ENCODE measurements at regions not wholly inside any gene's neighbourhood (a gene's known extent, or its start where the extent isn't known, plus 50 kb on each side); places are given as distances from the start of the nearest gene placed in this dataset.

GRCh38 chr2:41829052-41829451 lies 218.8 kb upstream of the PKDCC start:
- intact Hi-C loops (cut with micrococcal nuclease): no loop called here

GRCh38 chr2:41830600-41830999 lies 217.2 kb upstream of the PKDCC start:
- intact Hi-C loops (cut with micrococcal nuclease): no loop called here

GRCh38 chr2:41832218-41832617 lies 215.6 kb upstream of the PKDCC start:
- intact Hi-C loops (cut with micrococcal nuclease): no loop called here

- intact Hi-C loops (cut with micrococcal nuclease): no loop called here
Observed at GRCh38 chr2:41835401-41835800, 212.4 kb upstream of the PKDCC start.

GRCh38 chr2:41836948-41837347 lies 210.9 kb upstream of the PKDCC start:
- intact Hi-C loops (cut with micrococcal nuclease): no loop called here

GRCh38 chr2:41837610-41838009 lies 210.2 kb upstream of the PKDCC start:
- intact Hi-C loops (cut with micrococcal nuclease): no loop called here

GRCh38 chr2:41840702-41841551 lies 206.9 kb upstream of the PKDCC start:
- intact Hi-C loops (cut with micrococcal nuclease): loop anchor here (1.0 to 10.0 kb wide), 5 partner anchors 28 to 520 kb away; partner anchors contain the start of genes COX7A2L and EML4

GRCh38 chr2:41846962-41847361 lies 200.9 kb upstream of the PKDCC start:
- intact Hi-C loops (cut with micrococcal nuclease): loop anchor here (10.0 kb wide), 1 partner anchor 348 kb away; no protein-coding TSS in a partner anchor

GRCh38 chr2:41847744-41848441 lies 199.9 kb upstream of the PKDCC start:
- intact Hi-C loops (cut with micrococcal nuclease): loop anchor here (10.0 kb wide), 1 partner anchor 347 kb away; no protein-coding TSS in a partner anchor

- intact Hi-C loops (cut with micrococcal nuclease): no loop called here
Observed at GRCh38 chr2:41851554-41851953, 196.3 kb upstream of the PKDCC start.

GRCh38 chr2:41853427-41854191 lies 194.2 kb upstream of the PKDCC start:
- intact Hi-C loops (cut with micrococcal nuclease): no loop called here

- intact Hi-C loops (cut with micrococcal nuclease): no loop called here
Observed at GRCh38 chr2:41854227-41854626, 193.6 kb upstream of the PKDCC start.

- intact Hi-C loops (cut with micrococcal nuclease): no loop called here
Observed at GRCh38 chr2:41856946-41857345, 190.9 kb upstream of the PKDCC start.

- intact Hi-C loops (cut with micrococcal nuclease): no loop called here
Observed at GRCh38 chr2:41859615-41860514, 188.0 kb upstream of the PKDCC start.

- intact Hi-C loops (cut with micrococcal nuclease): no loop called here
Observed at GRCh38 chr2:41863062-41863461, 184.8 kb upstream of the PKDCC start.

- intact Hi-C loops (cut with micrococcal nuclease): no loop called here
Observed at GRCh38 chr2:41865263-41865662, 182.6 kb upstream of the PKDCC start.

GRCh38 chr2:41867553-41867952 lies 180.3 kb upstream of the PKDCC start:
- intact Hi-C loops (cut with micrococcal nuclease): no loop called here

- intact Hi-C loops (cut with micrococcal nuclease): loop anchor here (1.0 kb wide), 2 partner anchors 28 to 217 kb away; no protein-coding TSS in a partner anchor
Observed at GRCh38 chr2:41869542-41870264, 178.1 kb upstream of the PKDCC start.

GRCh38 chr2:41870265-41870585 lies 177.6 kb upstream of the PKDCC start:
- intact Hi-C loops (cut with micrococcal nuclease): no loop called here

- intact Hi-C loops (cut with micrococcal nuclease): no loop called here
Observed at GRCh38 chr2:41871080-41871479, 176.7 kb upstream of the PKDCC start.
